GM21526 (cell line): ENCODE measurements at regions not wholly inside any gene's neighbourhood (a gene's known extent, or its start where the extent isn't known, plus 50 kb on each side); places are given as distances from the start of the nearest gene placed in this dataset.
"Not testable (repeated sequence)": the region's sequence is repeated elsewhere in the genome, so short reads cannot be mapped to it uniquely, and the experiment has no call there.

Experiments
- ATAC-seq: cut with Tn5 transposase; IDR thresholded peaks from one replicate; pipeline ENCODE4 v1.9.1; 2021; ENCODE audit warnings: moderate library complexity; ENCODE audit not compliant: unreplicated experiment, low FRiP score

- no peak for ATAC-seq
Measured at GRCh38 chr7:120023494-120024167, 249.3 kb upstream of the KCND2 start.

DNA sequence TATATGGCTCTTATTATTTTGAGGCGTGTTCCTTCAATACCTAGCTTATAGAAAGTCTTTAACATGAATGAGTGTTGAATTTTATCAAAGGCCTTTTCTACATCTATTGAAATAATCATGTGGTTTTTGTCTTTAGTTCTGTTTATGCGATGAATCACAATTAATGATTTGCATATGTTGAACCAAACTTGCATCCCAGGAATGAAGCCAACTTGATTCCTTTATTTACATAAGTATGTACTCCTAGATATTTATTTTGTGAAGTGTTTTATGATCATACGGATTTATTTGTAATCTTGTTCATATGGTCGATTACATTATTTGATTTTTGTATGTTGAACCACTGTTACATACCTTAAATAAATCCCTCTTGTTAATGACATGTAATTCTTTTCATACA lies 244.3 kb upstream of the KCND2 start:
- ATAC-seq: no peak

DNA sequence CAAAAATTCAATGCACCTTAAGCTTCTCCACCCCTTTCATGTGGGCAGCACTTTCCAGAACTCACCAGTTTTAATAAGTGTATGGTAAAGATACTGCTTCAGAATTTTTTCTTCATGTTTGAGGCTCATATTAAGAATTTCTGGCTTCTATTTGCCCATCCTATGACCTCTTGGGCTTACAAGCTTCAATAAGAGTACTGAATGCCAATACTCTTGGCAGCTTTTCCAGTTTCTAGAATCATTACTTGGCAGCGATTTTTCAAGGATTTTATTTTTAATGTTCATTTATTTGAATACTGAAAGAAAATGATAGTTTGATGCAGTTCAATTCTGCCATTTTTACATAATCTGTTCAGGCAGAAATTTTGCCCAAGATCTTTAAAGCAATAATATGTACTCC lies 242.1 kb upstream of the KCND2 start:
- no peak for ATAC-seq

DNA sequence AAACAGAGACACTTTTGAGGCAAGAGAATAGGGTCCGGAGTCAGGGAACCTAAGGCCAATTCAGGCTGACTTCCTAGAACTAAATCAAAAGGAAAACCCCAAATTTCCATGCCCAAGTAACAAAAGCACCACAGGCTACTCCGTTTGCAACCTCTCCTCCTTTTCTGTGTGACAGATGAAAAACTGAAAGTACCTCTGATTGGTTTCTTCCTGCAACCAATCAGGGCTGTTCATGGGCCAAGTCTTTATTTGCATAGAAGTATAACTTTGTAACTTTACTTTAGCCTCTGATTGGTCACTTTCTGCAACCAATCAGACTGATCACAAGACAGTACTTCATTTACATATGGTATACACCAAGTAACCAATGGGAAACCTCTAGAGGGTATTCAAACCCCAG lies 239.9 kb upstream of the KCND2 start:
- ATAC-seq: no peak

DNA sequence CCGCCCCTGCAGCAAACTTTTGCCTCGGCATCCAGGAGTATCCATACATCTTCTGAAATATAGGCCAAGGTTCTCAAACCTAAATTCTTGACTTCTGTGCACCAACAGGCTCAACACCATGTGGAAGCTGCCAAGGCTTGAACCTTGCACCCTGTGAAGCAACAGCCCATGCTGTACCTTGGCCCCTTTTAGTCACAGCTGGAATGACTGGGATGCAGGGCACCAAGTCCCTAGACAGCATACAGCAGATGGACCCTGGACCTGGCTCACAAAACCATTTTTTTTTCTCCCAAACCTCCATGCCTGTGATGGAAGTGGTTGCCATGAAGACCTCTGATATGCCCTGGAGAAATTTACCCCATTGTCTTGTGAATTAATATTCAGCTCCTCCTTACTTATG lies 233.8 kb upstream of the KCND2 start:
- ATAC-seq: no peak

DNA sequence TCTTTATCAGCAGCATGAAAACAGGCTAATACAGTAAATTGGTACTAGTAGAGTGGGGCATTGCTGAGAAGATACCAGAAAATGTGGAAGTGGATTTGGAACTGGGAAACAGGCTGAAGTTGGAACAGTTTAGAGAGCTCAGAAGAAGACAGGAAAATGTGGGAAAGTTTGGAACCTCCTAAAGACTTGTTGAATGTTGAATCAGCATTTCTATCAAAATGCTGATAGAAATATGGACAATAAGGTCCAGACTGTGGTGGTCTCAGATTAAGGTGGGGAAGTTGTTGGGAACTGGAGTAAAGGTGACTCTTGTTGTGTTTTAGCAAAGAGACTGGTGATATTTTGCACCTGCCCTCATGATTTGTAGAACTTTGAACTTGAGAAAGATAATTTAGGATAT lies 231.2 kb upstream of the KCND2 start:
- ATAC-seq: no peak

DNA sequence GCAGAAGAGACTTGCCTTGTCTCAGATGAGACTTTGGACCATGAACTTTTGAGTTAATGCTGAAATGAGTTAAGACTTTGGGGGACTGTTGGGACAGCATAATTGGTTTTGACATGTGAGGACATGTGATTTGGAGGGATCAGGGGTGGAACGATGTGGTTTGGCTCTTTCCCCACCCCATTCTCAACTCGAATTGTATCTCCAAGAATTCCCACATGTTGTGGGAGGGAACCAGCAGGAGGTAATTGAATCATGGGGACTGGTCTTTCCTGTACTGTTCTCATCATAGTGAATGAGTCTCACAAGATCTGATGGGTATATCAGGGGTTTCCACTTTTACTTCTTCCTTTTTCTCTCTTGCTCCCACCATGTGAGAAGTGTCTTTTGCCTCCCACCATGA lies 229.7 kb upstream of the KCND2 start:
- no peak for ATAC-seq

- ATAC-seq: no peak
Measured at GRCh38 chr7:120052884-120053382, 220.0 kb upstream of the KCND2 start.

GRCh38 chr7:120053390-120053961 lies 219.5 kb upstream of the KCND2 start:
- no peak for ATAC-seq

DNA sequence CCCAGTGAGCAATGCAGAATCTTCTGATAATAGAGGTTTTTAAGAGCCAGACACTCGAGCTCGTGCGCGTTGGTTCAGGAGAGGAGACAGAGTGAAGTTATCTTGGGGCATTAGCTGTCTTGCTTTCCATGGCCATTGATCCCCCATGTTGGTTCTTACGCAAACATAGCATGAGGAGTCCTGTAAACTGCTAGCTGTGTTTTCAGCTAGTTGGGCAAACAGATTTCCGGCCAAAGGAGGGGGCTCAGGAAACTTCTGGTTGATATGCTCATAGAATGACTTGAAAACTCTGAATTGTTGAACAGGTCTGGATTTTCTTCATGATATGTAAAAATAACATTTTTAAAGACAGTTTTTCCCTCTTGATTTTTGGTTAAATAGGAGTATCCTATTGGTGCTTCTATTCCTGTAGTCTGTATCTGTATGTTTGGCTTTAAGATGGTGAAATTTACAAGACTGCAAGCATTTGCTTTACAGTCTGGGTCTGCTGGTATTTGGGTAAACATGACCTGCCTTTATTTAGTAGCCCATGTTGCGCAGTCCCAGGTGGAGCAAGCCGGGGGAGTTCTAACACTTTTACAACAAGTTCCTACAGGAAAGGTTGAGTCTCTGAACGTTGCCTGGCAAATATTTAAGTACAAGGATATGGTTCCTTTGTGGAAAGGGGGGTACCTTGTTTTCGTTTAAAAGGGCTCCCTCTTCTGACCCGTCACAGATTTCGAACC lies 218.4 kb upstream of the KCND2 start:
- ATAC-seq: no peak

DNA sequence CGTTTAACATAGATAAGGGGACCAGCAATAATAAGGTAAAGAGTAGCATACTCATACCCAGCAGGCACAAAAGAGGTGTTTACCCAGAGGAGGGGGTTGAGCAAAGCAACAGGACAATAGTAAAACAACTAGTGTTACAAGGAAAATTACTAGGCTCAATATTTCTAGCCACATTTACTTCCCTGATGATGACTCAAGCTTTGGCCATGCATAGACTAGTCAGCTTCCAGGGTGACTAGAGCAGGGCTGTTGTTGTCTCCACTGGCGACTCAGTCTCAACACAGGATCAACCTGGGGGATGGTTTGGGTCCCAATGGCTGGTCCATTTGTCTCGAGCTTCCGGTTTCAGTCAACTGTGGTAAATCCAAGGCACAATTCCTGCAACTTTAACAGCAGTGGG lies 217.7 kb upstream of the KCND2 start:
- ATAC-seq: no peak

GRCh38 chr7:120056227-120056626 lies 216.7 kb upstream of the KCND2 start:
- no peak for ATAC-seq

- no peak for ATAC-seq
Measured at GRCh38 chr7:120059641-120060040, 213.3 kb upstream of the KCND2 start.

DNA sequence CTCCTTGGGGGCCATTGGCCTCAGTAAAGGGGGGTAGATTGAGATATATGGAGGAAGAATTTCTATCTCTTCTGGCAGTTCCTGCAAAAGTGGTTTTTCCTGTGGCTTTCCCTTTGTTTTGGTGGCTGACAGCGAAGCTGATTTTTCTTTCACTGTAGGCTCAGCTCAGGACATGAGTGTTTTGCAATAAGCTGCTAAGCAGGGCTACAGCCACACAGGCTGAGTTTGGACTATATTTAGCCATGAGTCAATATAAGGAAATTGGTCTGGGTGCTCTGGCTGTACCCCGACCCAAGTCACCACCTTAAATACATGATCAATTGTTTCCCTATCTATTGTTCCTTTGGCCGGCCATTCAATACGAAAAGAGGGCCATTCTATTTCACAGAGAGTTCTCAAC lies 212.7 kb upstream of the KCND2 start:
- no peak for ATAC-seq

GRCh38 chr7:120060875-120061274 lies 212.1 kb upstream of the KCND2 start:
- ATAC-seq: peak; percentile 54

DNA sequence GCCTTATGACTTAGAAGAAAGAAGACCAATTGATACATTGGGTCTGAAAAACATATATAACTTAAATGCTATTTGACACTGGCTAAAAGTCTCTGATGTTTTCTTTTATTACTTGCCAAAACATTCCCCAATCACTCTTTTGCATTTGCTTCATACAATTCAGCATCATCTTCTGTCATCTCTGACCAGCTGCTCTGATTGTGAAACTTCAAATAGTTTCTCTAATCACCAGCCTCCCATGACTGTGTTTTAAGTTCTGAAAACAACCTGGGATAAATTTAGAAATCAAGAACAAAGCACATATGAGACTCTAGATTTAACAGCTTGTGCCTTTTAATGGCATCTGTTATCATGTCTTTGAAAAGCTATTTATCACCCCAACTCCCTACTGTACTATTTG lies 208.4 kb upstream of the KCND2 start:
- ATAC-seq: peak; percentile 90

GRCh38 chr7:120066898-120067297 lies 206.1 kb upstream of the KCND2 start:
- ATAC-seq: not testable (repeated sequence)

GRCh38 chr7:120070201-120070600 lies 202.8 kb upstream of the KCND2 start:
- ATAC-seq: no peak

- ATAC-seq: no peak
Measured at GRCh38 chr7:120077777-120078176, 195.2 kb upstream of the KCND2 start.

- no peak for ATAC-seq
Measured at GRCh38 chr7:120079022-120079421, 194.0 kb upstream of the KCND2 start.

DNA sequence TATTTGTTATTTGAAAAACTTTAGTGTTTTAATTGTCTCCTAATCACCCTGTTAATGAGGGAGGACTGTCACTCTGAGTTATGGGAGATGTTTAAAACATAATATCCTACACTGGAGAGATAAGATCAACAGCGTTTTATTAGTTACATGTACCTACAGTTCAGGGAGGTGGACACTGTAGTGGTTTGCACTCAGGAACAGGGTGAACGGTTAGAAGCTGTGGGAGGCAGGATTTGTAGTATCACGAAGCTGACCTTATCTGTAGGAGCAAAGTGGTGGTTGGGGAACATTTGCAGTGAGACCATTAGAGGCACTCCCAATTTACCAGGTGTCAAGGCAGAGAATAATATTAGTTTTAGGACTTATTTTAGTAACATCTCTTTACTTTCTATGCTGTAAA lies 193.3 kb upstream of the KCND2 start:
- no peak for ATAC-seq

DNA sequence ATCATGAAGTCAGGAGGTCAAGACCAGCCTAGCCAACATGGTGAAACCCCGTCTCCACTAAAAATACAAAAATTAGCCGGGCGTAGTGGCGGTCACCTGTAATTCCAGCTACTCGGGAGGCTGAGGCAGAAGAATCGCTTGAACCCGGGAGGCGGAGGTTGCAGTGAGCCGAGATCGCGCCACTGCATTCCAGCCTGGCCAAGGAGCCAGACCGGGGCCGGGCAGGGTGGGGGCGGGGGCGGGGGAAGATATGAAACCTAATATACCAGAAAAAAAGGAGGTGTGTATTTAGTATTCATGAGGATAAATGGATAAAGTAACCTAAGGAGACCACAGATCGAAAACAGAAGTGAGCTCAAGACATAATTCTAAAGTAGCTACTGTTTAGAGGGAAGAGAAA lies 186.5 kb upstream of the KCND2 start:
- not testable (repeated sequence) for ATAC-seq
